Stimulated activated CD4-positive, alpha-beta T cell treated with anti-CD3 and anti-CD28 coated beads, TNF-alpha, amount 100 ng/mL, for 48 hours (primary cell): ENCODE measurements at regions not wholly inside any gene's neighbourhood (a gene's known extent, or its start where the extent isn't known, plus 50 kb on each side); places are given as distances from the start of the nearest gene placed in this dataset.
"Not testable (repeated sequence)": the region's sequence is repeated elsewhere in the genome, so short reads cannot be mapped to it uniquely, and the experiment has no call there.

Experiments used
- DNase-seq, 3 donors: peaks; one replicate each; pipeline ENCODE4 v3.0.0-alpha.2; 2020; ENCODE audit warnings: low read depth in 3 of 3

- no peak for DNase-seq
Measured at GRCh38 chr12:73506611-73507010, 1031.0 kb upstream of the ATXN7L3B start.

DNA sequence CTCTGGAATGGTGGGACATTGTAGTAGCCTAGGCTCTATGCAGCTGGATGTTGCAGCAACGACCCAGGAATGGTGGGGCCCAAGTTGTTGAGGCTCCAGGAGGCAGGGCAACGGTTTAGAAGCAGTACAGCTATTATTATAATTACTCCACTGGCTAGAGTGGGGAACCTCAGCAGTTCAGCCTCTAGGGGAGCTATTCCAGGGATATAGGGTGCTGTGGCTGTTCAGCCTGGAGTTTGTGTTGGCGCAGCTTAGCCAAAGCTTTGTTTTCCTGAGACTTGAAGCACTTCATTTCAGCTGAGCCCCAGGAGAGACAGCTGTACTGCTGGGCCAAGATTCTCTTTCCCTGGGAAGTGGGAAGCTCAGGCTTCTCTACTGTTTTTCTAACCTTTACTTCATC, 1023.0 kb upstream of the ATXN7L3B start:
- no peak for DNase-seq

- no peak for DNase-seq
Measured at GRCh38 chr12:73517859-73518258, 1019.8 kb upstream of the ATXN7L3B start.

DNA sequence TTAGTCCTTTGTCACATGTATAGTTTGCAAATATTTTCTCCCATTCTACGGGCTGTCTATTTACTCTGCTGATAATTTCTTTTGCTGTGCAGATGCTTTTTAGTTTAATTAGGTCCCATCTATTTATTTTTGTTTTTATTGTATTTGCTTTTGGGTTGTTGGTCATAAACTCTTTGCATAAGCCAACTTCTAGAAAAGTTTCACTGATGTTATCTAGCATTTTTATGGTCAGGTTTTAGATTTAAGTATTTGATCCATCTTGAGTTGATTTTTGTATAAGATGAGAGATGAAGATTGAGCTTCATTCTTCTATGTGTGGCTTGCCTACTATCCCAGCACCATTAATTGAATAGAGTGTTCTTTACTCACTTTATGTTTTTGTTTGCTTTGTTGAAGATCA, 1008.4 kb upstream of the ATXN7L3B start:
- no peak for DNase-seq

GRCh38 chr12:73529954-73530353, 1007.7 kb upstream of the ATXN7L3B start:
- DNase-seq = no peak

DNA sequence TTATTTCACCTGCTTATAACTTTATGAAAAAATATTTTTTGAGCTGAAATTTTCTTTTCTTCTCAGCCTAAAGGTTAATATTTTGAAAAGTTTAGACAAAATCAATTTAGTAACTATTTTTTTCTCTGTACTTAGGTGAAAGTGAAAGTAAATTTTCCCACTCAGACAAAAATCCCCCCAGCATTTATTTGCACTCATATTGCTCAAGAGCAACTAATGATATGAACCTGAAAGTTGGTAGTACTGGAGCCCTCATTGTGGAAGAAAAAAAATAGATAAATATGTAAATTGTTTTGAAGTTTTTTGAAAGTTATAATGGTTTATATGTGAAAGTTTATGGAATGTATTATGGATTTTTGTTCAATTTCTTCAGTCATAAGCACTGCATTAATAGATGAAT, 1005.9 kb upstream of the ATXN7L3B start:
- no peak for DNase-seq

- no peak for DNase-seq
Measured at GRCh38 chr12:73547421-73547820, 990.2 kb upstream of the ATXN7L3B start.

DNA sequence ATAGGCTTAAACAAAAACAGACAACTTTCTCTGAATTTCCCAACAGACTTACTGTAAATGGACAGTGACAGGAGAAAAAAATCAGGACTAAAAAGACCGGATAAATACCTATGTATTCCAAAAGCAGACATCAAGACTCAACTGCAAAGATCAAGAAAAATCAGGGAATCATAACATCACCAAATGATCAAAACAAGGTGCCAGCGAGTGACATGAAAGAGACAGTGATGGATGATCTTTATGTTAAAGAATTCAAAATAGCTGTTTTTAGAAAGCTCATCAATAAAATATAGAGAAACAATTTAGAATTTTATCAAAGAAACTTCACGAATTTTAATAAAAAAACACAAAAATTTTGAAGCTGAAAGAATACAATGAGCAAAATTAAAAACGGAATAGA, 952.5 kb upstream of the ATXN7L3B start:
- DNase-seq = no peak

DNA sequence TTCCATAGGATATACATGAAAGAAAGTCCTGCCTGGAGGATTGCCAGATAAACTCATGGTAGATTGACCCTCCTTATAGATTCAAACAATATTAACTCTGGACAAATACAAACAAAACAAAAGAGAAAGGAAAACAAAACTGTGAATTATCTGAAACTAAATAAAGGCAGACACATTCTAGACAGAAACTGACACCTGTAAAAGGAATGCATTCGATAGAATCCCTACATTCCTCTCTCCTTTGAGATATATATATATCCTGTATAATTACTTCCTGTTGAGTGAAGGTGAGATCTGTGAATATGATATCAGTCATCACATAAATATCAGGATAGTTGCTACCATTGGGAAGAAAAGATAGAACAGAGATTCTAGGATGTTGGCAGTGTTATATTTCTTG, 948.4 kb upstream of the ATXN7L3B start:
- no peak for DNase-seq

DNA sequence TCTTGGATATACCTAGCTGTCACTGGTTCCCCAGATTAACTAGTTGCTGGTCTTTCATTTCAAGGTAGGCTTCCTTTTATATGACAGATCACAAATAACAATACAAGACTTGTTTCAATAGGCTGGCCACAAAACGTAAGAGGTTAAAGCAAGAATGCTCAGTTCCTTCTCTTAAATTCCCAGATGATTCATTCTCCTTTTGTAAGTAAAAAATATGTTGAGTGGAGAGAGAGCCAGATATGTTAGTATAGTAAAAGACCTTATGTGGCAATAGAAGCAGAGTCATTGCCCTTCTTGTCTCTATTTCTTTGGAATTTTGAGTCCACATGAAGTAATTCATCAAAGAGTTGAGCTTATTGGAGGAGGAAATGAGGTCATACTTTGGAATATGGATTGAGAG, 939.0 kb upstream of the ATXN7L3B start:
- no peak for DNase-seq

DNA sequence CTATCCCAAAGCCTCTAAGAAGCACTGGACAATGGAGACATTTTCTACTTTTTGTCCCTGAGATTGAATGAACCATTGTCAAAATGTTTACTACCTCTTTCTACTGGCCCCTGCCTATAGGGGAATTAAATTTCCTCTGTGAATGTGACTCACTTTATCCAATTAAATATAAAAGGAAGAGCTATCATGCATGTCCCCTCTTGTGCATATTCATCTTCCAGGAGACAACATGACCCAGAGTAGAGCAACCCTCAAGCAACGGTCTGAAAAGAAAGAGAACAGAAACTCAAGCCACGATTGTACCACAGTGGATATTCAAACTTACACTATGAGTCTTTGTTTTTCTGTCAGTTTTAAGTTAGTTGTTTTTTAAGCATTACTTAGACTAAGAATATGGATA, 938.4 kb upstream of the ATXN7L3B start:
- no peak for DNase-seq

DNA sequence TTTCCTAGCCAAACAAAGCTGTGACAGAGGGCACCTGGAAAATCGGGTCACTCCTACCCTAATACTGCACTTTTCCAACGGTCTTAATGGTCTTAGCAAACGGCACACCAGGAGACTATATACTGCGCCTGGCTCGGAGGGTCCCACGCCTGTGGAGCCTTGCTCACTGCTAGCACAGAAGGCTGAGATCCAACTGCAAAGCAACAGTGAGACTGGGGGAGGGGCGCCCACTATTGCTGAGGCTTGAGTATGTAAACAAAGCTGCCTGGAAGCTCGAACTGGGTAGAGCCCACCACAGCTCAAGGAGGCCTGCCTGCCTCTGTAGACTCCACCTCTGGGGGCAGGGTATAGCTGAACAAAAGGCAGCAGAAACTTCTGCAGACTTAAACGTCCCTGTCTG, 931.7 kb upstream of the ATXN7L3B start:
- not testable (repeated sequence) for DNase-seq

GRCh38 chr12:73612551-73612950, 925.1 kb upstream of the ATXN7L3B start:
- DNase-seq = no peak

GRCh38 chr12:73623421-73623820, 914.2 kb upstream of the ATXN7L3B start:
- DNase-seq = no peak

DNA sequence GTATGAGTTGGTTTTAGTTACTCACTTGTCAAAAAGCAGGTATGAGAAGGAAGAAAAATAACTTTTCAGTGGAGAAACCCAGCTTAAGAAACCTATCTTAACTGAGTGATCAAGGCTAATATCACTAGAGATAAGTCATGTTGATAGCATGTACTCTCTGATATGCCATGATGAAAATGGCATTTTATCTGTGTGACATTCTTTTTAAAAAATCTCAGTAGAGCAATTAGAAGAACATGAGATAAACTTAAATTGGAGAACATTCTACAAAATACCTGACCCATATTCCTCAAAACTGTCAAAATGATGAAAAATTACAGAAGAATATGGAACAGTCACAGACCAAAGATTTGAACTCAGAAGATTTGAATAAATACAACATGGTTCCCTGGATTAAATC, 912.4 kb upstream of the ATXN7L3B start:
- DNase-seq = no peak

DNA sequence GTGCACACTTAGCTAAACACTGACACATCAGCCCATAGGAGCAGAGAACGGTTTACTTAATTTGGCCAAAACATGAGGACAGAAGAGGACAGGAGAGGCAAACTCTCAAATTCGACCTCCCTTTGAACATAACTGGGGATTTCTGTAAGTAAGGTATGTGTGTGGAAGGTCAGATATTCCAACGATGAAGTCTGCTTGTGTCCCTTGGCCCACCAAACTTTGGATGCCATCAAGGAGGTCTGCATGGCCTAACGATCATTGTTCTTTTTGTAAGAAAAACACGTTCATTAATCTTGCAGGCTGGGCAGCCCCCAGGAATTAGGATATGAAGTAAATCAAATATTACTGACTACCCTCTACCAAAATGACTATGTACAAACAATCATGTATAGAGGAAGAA, 908.5 kb upstream of the ATXN7L3B start:
- DNase-seq = no peak

DNA sequence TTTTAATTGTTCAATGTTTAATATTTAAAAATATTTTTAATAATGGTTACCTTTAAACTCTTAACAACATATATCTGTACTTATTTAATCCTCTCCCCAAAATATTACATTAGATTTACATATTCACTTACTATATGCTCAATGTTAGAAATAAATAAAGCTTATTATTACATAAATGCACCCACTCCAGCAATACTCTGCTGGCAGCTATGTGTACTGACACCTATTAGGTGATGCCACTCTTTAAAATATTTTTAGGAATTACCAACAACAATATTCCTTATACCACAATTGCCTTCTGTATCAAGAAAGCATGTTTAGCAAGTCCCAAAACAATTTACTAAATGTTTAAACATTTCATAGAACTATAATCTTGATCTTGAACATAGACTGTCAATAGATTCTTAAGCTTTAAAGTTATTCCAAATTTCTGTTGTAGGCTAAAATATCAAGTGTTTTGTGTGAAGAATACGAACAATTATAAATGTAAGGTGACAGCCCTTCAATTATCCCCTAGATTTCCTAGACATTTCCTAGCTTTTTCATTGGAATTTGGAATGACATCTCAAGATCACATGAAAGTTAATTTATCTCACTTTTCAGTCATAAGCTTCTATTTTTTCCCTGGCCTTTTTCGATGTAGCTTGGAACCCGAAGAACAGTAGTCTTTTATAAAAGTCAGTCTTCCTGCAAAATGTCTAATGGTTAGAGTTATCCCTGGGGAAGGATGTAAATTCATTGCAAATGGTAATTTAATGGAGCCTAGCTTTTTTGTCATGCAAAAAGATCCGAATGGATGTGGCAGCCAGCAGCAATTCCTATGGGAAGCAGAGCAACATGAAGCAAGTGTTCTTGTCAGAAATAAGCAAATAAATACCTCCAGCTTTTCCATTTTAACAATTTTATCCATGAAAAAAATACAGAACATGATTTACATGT, 907.5 kb upstream of the ATXN7L3B start:
- no peak for DNase-seq

- DNase-seq = no peak
Measured at GRCh38 chr12:73632191-73632590, 905.4 kb upstream of the ATXN7L3B start.

- no peak for DNase-seq
Measured at GRCh38 chr12:73632661-73633060, 905.0 kb upstream of the ATXN7L3B start.

DNA sequence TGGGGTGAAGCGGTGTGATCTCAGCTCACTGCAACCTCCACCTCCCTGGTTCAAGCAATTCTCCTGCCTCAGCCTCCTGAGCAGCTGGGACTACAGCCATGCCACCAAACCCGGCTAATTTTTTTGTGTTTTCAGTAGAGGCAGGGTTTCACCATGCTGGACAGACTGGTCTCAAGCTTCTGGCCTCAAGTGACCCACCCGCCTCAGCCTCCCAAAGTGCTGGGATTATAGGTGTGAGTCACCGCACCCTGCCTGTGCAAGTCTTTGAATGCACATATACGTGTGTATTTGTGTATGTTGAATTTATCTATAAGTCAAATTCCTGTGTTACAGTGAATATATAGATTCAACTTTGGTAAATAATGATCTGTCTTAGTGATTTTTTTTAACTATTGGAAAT, 898.2 kb upstream of the ATXN7L3B start:
- not testable (repeated sequence) for DNase-seq

- no peak for DNase-seq
Measured at GRCh38 chr12:73656375-73656774, 881.3 kb upstream of the ATXN7L3B start.

DNA sequence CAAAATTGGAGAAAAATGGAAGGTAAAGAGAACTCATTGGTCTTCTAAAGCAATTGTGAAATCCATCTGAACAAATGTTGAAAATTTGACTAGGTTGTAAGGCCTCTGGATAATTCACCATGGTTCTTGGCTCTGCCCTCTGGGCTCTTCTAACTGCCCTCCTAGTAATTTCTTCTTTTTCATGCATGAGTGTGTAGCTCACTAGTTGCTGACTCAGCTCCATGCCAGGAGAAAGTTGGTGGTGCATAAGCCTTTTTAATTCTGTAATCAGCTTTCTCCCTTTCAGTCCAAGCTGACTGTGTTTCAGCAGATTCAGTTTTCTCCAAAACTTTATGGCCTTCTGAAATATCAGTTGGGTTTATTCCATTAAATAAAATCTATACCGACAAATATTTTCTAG, 877.8 kb upstream of the ATXN7L3B start:
- DNase-seq = no peak

DNA sequence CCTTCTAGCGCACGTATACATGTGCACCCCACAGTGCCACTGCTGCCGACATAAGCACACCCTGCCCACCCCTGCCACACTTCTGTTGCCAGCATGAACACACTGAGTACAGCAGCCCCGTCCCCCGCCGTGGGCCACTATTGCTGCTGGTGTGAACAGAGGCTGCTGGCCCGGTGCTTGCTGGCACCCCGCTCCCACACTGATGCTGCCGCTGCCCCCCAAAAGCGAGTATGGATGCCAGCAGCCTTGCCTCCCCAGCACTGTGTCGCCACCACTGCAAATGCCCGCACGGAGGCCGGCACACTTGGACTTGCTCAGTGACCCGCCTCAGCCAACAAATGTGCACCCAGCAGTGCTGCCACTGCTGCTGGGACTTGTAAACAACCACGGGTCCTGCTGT, 872.4 kb upstream of the ATXN7L3B start:
- no peak for DNase-seq

- DNase-seq = not testable (repeated sequence)
Measured at GRCh38 chr12:73671550-73671949, 866.1 kb upstream of the ATXN7L3B start.
